ENCODE measurements at regions not wholly inside any gene's neighbourhood (a gene's known extent, or its start where the extent isn't known, plus 50 kb on each side); places are given as distances from the start of the nearest gene placed in this dataset.
A peak's percentile ranks its signal among the peaks of the same experiment; 100 is the strongest.

- H3K4me3 ChIP-seq, result no peak overlapping the region
- no peaks in the 10 kb centered on the region for H3K9me3 ChIP-seq
- H3K27ac ChIP-seq, result no peak overlapping the region
- intact Hi-C loops (cut with DNase I), result no loop called here
- no peak for DNase-seq (ENCODE audit: extremely low spot score in 2 of 2)
- no peaks in the 10 kb centered on the region for H3K36me3 ChIP-seq
- no peaks in the 10 kb centered on the region for H3K27me3 ChIP-seq
- TF ChIP-seq, protein P1, sequence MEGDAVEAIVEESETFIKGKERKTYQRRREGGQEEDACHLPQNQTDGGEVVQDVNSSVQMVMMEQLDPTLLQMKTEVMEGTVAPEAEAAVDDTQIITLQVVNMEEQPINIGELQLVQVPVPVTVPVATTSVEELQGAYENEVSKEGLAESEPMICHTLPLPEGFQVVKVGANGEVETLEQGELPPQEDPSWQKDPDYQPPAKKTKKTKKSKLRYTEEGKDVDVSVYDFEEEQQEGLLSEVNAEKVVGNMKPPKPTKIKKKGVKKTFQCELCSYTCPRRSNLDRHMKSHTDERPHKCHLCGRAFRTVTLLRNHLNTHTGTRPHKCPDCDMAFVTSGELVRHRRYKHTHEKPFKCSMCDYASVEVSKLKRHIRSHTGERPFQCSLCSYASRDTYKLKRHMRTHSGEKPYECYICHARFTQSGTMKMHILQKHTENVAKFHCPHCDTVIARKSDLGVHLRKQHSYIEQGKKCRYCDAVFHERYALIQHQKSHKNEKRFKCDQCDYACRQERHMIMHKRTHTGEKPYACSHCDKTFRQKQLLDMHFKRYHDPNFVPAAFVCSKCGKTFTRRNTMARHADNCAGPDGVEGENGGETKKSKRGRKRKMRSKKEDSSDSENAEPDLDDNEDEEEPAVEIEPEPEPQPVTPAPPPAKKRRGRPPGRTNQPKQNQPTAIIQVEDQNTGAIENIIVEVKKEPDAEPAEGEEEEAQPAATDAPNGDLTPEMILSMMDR (IDR thresholded peaks at IDR 0.05), result no peak
- TF ChIP-seq POLR2A (IDR thresholded peaks at IDR 0.05) (no peak), POLR2AphosphoS5 (IDR thresholded peaks at IDR 0.05; ENCODE audit: insufficient read depth in 1 of 2, low read depth in 1 of 2) (no peak)
- H3K4me1 ChIP-seq, result peaks cover 18% of the 10 kb centered on the region
Observed at GRCh38 chr12:46610754-46611153, 215.0 kb downstream of the SLC38A4 start.

- Histone ChIP-seq H3K27ac (peak overlapping the region; percentile 80), H3K4me1 (peaks cover 18% of the 10 kb centered on the region), H3K36me3 (no peaks in the 10 kb centered on the region), H3K9me3 (no peaks in the 10 kb centered on the region), H3K4me3 (no peak overlapping the region), H3K27me3 (no peaks in the 10 kb centered on the region)
- DNase-seq (ENCODE audit: extremely low spot score in 2 of 2), result no peak
- no peak for TF ChIP-seq POLR2A (IDR thresholded peaks at IDR 0.05)
- TF ChIP-seq, protein P1 (IDR thresholded peaks at IDR 0.05), result no peak
- no peak for TF ChIP-seq POLR2AphosphoS5 (IDR thresholded peaks at IDR 0.05; ENCODE audit: insufficient read depth in 1 of 2, low read depth in 1 of 2)
- intact Hi-C loops (cut with DNase I), result no loop called here
Observed at GRCh38 chr12:46609674-46610073, 216.1 kb downstream of the SLC38A4 start.

DNA sequence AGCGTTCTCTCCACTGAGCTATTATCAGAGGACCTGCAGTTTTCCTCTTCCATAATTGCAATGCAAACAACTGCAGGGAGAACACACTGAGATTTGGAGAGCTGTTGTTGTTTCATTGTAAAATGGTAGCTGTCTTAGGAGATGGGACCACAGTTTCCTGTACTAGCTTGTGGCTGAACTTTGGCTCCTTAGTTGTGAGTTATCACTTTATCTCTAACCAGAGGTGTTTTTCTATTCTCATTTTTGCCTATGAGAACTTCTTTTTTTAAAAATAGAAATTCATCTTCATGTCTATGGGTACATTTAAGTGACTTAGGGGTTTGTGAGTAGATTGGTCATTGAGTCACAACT, 216.5 kb downstream of the SLC38A4 start:
- no peaks in the 10 kb centered on the region for H3K36me3 ChIP-seq
- H3K9me3 ChIP-seq, result no peaks in the 10 kb centered on the region
- no peak overlapping the region for H3K4me3 ChIP-seq
- TF ChIP-seq POLR2AphosphoS5 (IDR thresholded peaks at IDR 0.05; ENCODE audit: insufficient read depth in 1 of 2, low read depth in 1 of 2) (no peak), POLR2A (IDR thresholded peaks at IDR 0.05) (no peak)
- TF ChIP-seq, protein P1 (IDR thresholded peaks at IDR 0.05), result no peak
- H3K4me1 ChIP-seq, result peaks cover 18% of the 10 kb centered on the region
- H3K27ac ChIP-seq, result peak overlapping the region; percentile 80
- intact Hi-C loops (cut with DNase I), result no loop called here
- no peaks in the 10 kb centered on the region for H3K27me3 ChIP-seq
- DNase-seq (ENCODE audit: extremely low spot score in 2 of 2), result no peak

DNA sequence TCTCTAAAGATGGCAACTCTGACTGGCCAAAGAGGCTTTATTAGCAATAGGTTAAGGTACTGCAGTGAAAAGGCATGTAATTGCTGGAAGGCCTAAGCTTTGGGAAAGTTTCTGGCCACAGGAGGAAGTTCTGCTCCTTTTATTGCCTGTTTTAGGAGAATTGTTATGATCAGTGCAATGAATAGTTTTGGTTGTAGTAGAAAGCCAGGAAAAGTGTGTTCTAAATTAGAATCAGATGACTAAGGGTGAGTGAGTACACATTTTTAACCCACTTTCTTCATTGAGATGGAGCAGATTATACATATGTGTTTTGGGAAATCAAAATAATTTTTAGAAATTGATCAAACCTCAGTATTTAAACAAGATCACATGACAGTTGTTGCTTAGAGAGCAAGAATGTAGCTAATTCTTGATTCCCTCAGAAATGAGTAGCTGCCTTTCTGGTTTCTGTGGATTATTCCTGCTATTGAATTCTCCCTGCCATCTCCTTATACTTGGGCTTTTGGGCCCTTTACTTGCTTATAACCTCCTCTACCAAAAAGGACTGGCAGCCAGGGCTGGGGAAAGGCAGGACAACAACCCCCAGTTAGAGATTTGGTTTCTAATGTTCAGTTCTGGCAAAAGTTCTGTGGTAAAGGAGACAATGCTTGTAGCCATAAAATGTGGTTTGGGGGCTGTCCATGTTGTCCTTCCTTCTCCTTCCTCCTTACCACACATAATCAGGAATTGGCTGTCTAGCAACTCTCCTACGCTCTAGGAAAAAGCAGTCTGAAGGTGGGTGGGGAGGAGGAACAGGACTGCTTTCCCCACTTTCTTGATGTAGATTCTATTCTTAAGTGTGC, 217.1 kb downstream of the SLC38A4 start:
- TF ChIP-seq, protein P1 (IDR thresholded peaks at IDR 0.05), result no peak
- TF ChIP-seq POLR2AphosphoS5 (IDR thresholded peaks at IDR 0.05; ENCODE audit: insufficient read depth in 1 of 2, low read depth in 1 of 2) (peak in 1 of 2 donors; percentile 6), POLR2A (IDR thresholded peaks at IDR 0.05) (no peak)
- H3K27me3 ChIP-seq, result no peaks in the 10 kb centered on the region
- H3K9me3 ChIP-seq, result no peaks in the 10 kb centered on the region
- H3K4me3 ChIP-seq, result no peak overlapping the region
- peaks cover 18% of the 10 kb centered on the region for H3K4me1 ChIP-seq
- peak overlapping the region; percentile 80 for H3K27ac ChIP-seq
- intact Hi-C loops (cut with DNase I), result no loop called here
- no peak for DNase-seq (ENCODE audit: extremely low spot score in 2 of 2)
- no peaks in the 10 kb centered on the region for H3K36me3 ChIP-seq

DNA sequence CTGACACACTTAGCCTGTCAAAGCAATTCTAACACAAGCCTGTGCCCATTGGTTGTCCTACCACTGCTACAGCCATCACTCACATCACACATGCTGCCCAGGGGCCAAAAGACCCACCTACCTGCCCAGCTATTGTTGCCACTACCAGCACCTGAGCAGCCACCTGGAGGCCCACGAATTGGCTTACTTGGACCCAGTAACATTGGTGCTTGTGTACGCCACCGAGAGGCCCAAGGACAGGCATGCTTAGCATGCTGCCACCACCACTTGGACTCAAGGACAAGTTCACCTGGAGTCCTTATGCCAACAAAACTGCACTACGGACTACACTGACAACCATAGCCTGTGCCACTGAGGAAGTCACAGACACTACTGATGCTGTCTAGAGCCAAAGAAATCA, 221.1 kb downstream of the SLC38A4 start:
- no peaks in the 10 kb centered on the region for H3K9me3 ChIP-seq
- intact Hi-C loops (cut with DNase I), result no loop called here
- DNase-seq (ENCODE audit: extremely low spot score in 2 of 2), result peak in 1 of 2 donors; percentile 81
- TF ChIP-seq, protein P1 (IDR thresholded peaks at IDR 0.05), result no peak
- no peaks in the 10 kb centered on the region for H3K27me3 ChIP-seq
- no peak overlapping the region for H3K4me3 ChIP-seq
- H3K36me3 ChIP-seq, result no peaks in the 10 kb centered on the region
- no peak overlapping the region for H3K27ac ChIP-seq
- H3K4me1 ChIP-seq, result peaks cover 18% of the 10 kb centered on the region

Data from vagina (tissue), 2 donors.